ENCODE measurements at regions not wholly inside any gene's neighbourhood (a gene's known extent, or its start where the extent isn't known, plus 50 kb on each side); places are given as distances from the start of the nearest gene placed in this dataset.

DNA sequence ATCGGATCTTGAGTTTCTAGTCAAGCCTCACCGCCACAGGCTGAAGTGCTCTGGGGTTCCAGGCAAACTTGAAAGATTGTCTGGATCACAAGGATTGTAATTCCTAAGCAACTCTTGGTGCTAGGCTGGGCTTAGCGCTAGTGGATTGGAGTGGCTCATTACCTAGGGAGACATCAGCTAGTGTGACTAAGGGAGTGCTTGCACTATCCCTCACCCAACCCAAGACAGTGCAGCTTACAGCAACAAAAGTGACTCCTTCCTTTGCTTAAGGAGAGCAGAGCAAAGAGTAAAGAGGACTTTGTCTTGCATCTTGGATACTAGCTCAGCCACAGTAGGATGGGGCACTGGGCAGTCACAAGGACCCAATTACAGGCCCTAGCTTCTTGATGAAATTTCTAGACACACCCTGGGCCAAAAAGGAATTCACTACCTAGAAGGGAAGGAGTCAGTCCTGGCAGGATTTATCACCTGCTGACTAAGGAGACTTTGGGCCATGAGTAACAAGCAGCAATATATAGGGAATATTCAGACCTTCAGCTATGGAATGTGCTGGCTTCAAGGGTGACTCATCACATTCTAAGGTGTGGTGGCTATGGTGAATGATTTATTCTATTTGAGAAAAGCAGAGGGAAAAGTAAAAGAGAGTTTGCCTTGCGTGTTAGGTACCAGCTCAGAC lies 1212.4 kb downstream of the PCDH18 start:
- TF ChIP-seq POLR2A (IDR thresholded peaks at IDR 0.05): no peak
- TF ChIP-seq, protein P1, sequence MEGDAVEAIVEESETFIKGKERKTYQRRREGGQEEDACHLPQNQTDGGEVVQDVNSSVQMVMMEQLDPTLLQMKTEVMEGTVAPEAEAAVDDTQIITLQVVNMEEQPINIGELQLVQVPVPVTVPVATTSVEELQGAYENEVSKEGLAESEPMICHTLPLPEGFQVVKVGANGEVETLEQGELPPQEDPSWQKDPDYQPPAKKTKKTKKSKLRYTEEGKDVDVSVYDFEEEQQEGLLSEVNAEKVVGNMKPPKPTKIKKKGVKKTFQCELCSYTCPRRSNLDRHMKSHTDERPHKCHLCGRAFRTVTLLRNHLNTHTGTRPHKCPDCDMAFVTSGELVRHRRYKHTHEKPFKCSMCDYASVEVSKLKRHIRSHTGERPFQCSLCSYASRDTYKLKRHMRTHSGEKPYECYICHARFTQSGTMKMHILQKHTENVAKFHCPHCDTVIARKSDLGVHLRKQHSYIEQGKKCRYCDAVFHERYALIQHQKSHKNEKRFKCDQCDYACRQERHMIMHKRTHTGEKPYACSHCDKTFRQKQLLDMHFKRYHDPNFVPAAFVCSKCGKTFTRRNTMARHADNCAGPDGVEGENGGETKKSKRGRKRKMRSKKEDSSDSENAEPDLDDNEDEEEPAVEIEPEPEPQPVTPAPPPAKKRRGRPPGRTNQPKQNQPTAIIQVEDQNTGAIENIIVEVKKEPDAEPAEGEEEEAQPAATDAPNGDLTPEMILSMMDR (IDR thresholded peaks at IDR 0.05): no peak
